Activated CD4-positive, alpha-beta T cell treated with anti-CD3 and anti-CD28 coated beads for 36 hours (primary cell): ENCODE measurements at regions not wholly inside any gene's neighbourhood (a gene's known extent, or its start where the extent isn't known, plus 50 kb on each side); places are given as distances from the start of the nearest gene placed in this dataset.
"Not testable (repeated sequence)": the region's sequence is repeated elsewhere in the genome, so short reads cannot be mapped to it uniquely, and the experiment has no call there.

Experiments
- ATAC-seq: fragments of 200-7000 bp; cut with Tn5 transposase; one replicate; pipeline ENCODE4 v1.10.0; 2021; ENCODE audit warnings: mild to moderate bottlenecking, moderate library complexity
- CTCF ChIA-PET: fragments of 350-600 bp; sonication (Branson Sonifier 250); formaldehyde crosslinking; loops from one replicate; lab custom pipeline; 2021; ENCODE audit warnings: antibody characterized with exemption; lab: Charles Lee
- POLR2A ChIA-PET: fragments of 350-600 bp; sonication (Branson Sonifier 250); formaldehyde crosslinking; loops from one replicate; lab custom pipeline; 2021; ENCODE audit warnings: antibody characterized with exemption, inconsistent platforms; lab: Charles Lee
- DNase-seq: peaks from one replicate; pipeline ENCODE4 v3.0.0-alpha.2; 2020
- H3K27ac Mint-ChIP-seq: one replicate; pipeline ENCODE4 v1.8.0; 2021; ENCODE audit warnings: mixed read lengths
- H3K27me3 Mint-ChIP-seq: one replicate; pipeline ENCODE4 v1.8.0; 2021; ENCODE audit warnings: mixed read lengths
- H3K36me3 Mint-ChIP-seq: one replicate; pipeline ENCODE4 v1.8.0; 2021; ENCODE audit warnings: low read depth, mixed read lengths
- H3K4me1 Mint-ChIP-seq: one replicate; pipeline ENCODE4 v1.8.0; 2021; ENCODE audit warnings: mixed read lengths
- H3K4me3 Mint-ChIP-seq: one replicate; pipeline ENCODE4 v1.8.0; 2021; ENCODE audit warnings: mild to moderate bottlenecking, moderate library complexity, mixed read lengths
- H3K9me3 Mint-ChIP-seq: one replicate; pipeline ENCODE4 v1.8.0; 2021; ENCODE audit warnings: low read depth, mixed read lengths
- intact Hi-C, 2 experiments: fragments of 100-400 bp; cut with DNase I in 1 of 2; cut with micrococcal nuclease in 1 of 2; formaldehyde crosslinking; loops; one replicate each; pipeline versions ENCODE4 v1.14.2 to v1.15.1; 2022 to 2024; cut with DNase I, micrococcal nuclease

- Mint-ChIP-seq H3K9me3 (no peaks in the 10 kb centered on the region), H3K4me3 (no peak overlapping the region), H3K36me3 (no peaks in the 10 kb centered on the region), H3K4me1 (no peaks in the 10 kb centered on the region), H3K27ac (no peak overlapping the region), H3K27me3 (peaks cover 17% of the 10 kb centered on the region)
- POLR2A ChIA-PET: no interaction called here
- intact Hi-C loops: no loop called here
- no peak for ATAC-seq
- no peak for DNase-seq
- CTCF ChIA-PET: interaction anchor here (0.5 kb wide), 1 partner anchor 83 kb away, joined by 3 read pairs; no protein-coding TSS in a partner anchor
These were observed 125.7 kb downstream of the FGF18 start for GRCh38 chr5:171544913-171545765.

GRCh38 chr5:171549274-171549673, 129.8 kb downstream of the FGF18 start:
- H3K4me1 Mint-ChIP-seq: no peaks in the 10 kb centered on the region
- H3K36me3 Mint-ChIP-seq: no peaks in the 10 kb centered on the region
- no peak overlapping the region for H3K4me3 Mint-ChIP-seq
- H3K9me3 Mint-ChIP-seq: peaks cover 2% of the 10 kb centered on the region
- intact Hi-C loops: no loop called here
- ChIA-PET CTCF (no interaction called here), POLR2A (no interaction called here)
- H3K27ac Mint-ChIP-seq: no peak overlapping the region
- DNase-seq (no peak), ATAC-seq (no peak)
- peaks cover 12% of the 10 kb centered on the region for H3K27me3 Mint-ChIP-seq

GRCh38 chr5:171553817-171554216, 134.4 kb downstream of the FGF18 start:
- ATAC-seq, H3K4me1 Mint-ChIP-seq, H3K9me3 Mint-ChIP-seq, intact Hi-C loops, H3K36me3 Mint-ChIP-seq, DNase-seq, H3K4me3 Mint-ChIP-seq, H3K27ac Mint-ChIP-seq, CTCF ChIA-PET: not testable (repeated sequence)
- H3K27me3 Mint-ChIP-seq: peaks cover 15% of the 10 kb centered on the region
- POLR2A ChIA-PET: interaction anchor here (0.5 kb wide), 1 partner anchor 227 kb away, joined by 3 read pairs; no protein-coding TSS in a partner anchor

- ChIA-PET CTCF (interaction anchor here (0.7 kb wide), 1 partner anchor 9 kb away, joined by 3 read pairs; no protein-coding TSS in a partner anchor), POLR2A (no interaction called here)
- peaks cover 18% of the 10 kb centered on the region for H3K27me3 Mint-ChIP-seq
- no peak for DNase-seq
- H3K27ac Mint-ChIP-seq: no peak overlapping the region
- intact Hi-C loops: no loop called here
- no peak overlapping the region for H3K4me3 Mint-ChIP-seq
- H3K9me3 Mint-ChIP-seq: peaks cover 2% of the 10 kb centered on the region
- no peaks in the 10 kb centered on the region for H3K4me1 Mint-ChIP-seq
- no peaks in the 10 kb centered on the region for H3K36me3 Mint-ChIP-seq
- no peak for ATAC-seq
These were observed 135.7 kb downstream of the FGF18 start for GRCh38 chr5:171555160-171555559.

GRCh38 chr5:171562822-171563221, 143.4 kb downstream of the FGF18 start:
- H3K27ac Mint-ChIP-seq: no peak overlapping the region
- ATAC-seq (peak; percentile 98), DNase-seq (peak; percentile 48)
- intact Hi-C loops: no loop called here
- CTCF ChIA-PET: interaction anchor here (0.7 to 1.1 kb wide), 3 partner anchors 92 to 1709 kb away, joined by 3 to 4 read pairs (median 3); no protein-coding TSS in a partner anchor
- peaks cover 3% of the 10 kb centered on the region for H3K36me3 Mint-ChIP-seq
- H3K4me1 Mint-ChIP-seq: peaks cover 3% of the 10 kb centered on the region
- H3K27me3 Mint-ChIP-seq: peaks cover 19% of the 10 kb centered on the region
- H3K9me3 Mint-ChIP-seq: peaks cover 13% of the 10 kb centered on the region
- no peak overlapping the region for H3K4me3 Mint-ChIP-seq
- POLR2A ChIA-PET: no interaction called here

- peaks cover 22% of the 10 kb centered on the region for H3K9me3 Mint-ChIP-seq
These were observed 148.9 kb downstream of the FGF18 start for GRCh38 chr5:171568389-171568788.

GRCh38 chr5:171569065-171569712, 149.7 kb downstream of the FGF18 start:
- intact Hi-C loops: no loop called here
- CTCF ChIA-PET: no interaction called here
- H3K4me1 Mint-ChIP-seq: no peaks in the 10 kb centered on the region

More at GRCh38 chr5:171568389-171568788, 148.9 kb downstream of the FGF18 start:
- no peak for DNase-seq
- no peak overlapping the region for H3K4me3 Mint-ChIP-seq
- H3K27ac Mint-ChIP-seq: no peak overlapping the region
- intact Hi-C loops: no loop called here
- H3K27me3 Mint-ChIP-seq: peaks cover 24% of the 10 kb centered on the region
- ChIA-PET POLR2A (no interaction called here), CTCF (no interaction called here)
- peaks cover 5% of the 10 kb centered on the region for H3K36me3 Mint-ChIP-seq
- ATAC-seq: no peak
- H3K4me1 Mint-ChIP-seq: no peaks in the 10 kb centered on the region

GRCh38 chr5:171570244-171570825, 150.9 kb downstream of the FGF18 start:
- CTCF ChIA-PET: no interaction called here
- intact Hi-C loops: no loop called here
- no peak overlapping the region for H3K4me3 Mint-ChIP-seq
- ATAC-seq: no peak
- H3K4me1 Mint-ChIP-seq: no peaks in the 10 kb centered on the region
- peaks cover 19% of the 10 kb centered on the region for H3K9me3 Mint-ChIP-seq
- H3K27me3 Mint-ChIP-seq: peaks cover 24% of the 10 kb centered on the region
- POLR2A ChIA-PET: no interaction called here
- no peak for DNase-seq
- H3K36me3 Mint-ChIP-seq: peaks cover 1% of the 10 kb centered on the region
- no peak overlapping the region for H3K27ac Mint-ChIP-seq

More at GRCh38 chr5:171569065-171569712, 149.7 kb downstream of the FGF18 start:
- Mint-ChIP-seq H3K27ac (no peak overlapping the region), H3K27me3 (peaks cover 22% of the 10 kb centered on the region), H3K9me3 (peaks cover 19% of the 10 kb centered on the region), H3K4me3 (no peak overlapping the region), H3K36me3 (peaks cover 1% of the 10 kb centered on the region)
- DNase-seq (no peak), ATAC-seq (no peak)
- POLR2A ChIA-PET: no interaction called here

- Mint-ChIP-seq H3K27me3 (peaks cover 25% of the 10 kb centered on the region), H3K27ac (no peak overlapping the region), H3K36me3 (peaks cover 1% of the 10 kb centered on the region), H3K9me3 (peaks cover 20% of the 10 kb centered on the region), H3K4me1 (no peaks in the 10 kb centered on the region), H3K4me3 (no peak overlapping the region)
- DNase-seq: no peak
- intact Hi-C loops: no loop called here
- CTCF ChIA-PET: no interaction called here
- no peak for ATAC-seq
- POLR2A ChIA-PET: no interaction called here
These were observed 152.2 kb downstream of the FGF18 start for GRCh38 chr5:171571663-171572062.

- no peak overlapping the region for H3K27ac Mint-ChIP-seq
- H3K4me1 Mint-ChIP-seq: no peaks in the 10 kb centered on the region
- POLR2A ChIA-PET: no interaction called here
These were observed 153.6 kb downstream of the FGF18 start for GRCh38 chr5:171573021-171573420.

GRCh38 chr5:171573451-171574225, 154.2 kb downstream of the FGF18 start:
- ChIA-PET POLR2A (no interaction called here), CTCF (no interaction called here)
- Mint-ChIP-seq H3K27ac (no peak overlapping the region), H3K4me3 (no peak overlapping the region), H3K9me3 (peaks cover 13% of the 10 kb centered on the region), H3K36me3 (peaks cover 1% of the 10 kb centered on the region), H3K4me1 (no peaks in the 10 kb centered on the region), H3K27me3 (peaks cover 19% of the 10 kb centered on the region)
- ATAC-seq (no peak), DNase-seq (no peak)
- intact Hi-C loops: no loop called here

More at GRCh38 chr5:171573021-171573420, 153.6 kb downstream of the FGF18 start:
- Mint-ChIP-seq H3K36me3 (peaks cover 1% of the 10 kb centered on the region), H3K9me3 (peaks cover 17% of the 10 kb centered on the region), H3K27me3 (peaks cover 21% of the 10 kb centered on the region), H3K4me3 (no peak overlapping the region)
- no peak for DNase-seq
- CTCF ChIA-PET: no interaction called here
- intact Hi-C loops: no loop called here
- ATAC-seq: no peak
